ENCODE measurements at regions not wholly inside any gene's neighbourhood (a gene's known extent, or its start where the extent isn't known, plus 50 kb on each side); places are given as distances from the start of the nearest gene placed in this dataset.

- no peak for TF ChIP-seq CTCF (IDR thresholded peaks at IDR 0.05)
- no peak for TF ChIP-seq POLR2A (IDR thresholded peaks at IDR 0.05)
Measured at GRCh38 chr2:198975779-198976178, 482.0 kb downstream of the SATB2 start.

All from thyroid gland (tissue), 4 donors.